Endodermal cell (in vitro differentiated cells): ENCODE measurements at regions not wholly inside any gene's neighbourhood (a gene's known extent, or its start where the extent isn't known, plus 50 kb on each side); places are given as distances from the start of the nearest gene placed in this dataset.

Source experiments
- DNase-seq: peaks from one replicate; pipeline ENCODE4 v3.0.0-alpha.2; 2017
- H3K27ac ChIP-seq: 2 replicates; pipeline ENCODE4 v1.5.1; 2013; ENCODE audit warnings: mild to moderate bottlenecking, low read depth, low read length, moderate library complexity
- H3K27me3 ChIP-seq: 2 replicates; pipeline ENCODE4 v1.6.1; 2013; ENCODE audit warnings: mild to moderate bottlenecking, low read length, moderate library complexity; ENCODE audit not compliant: insufficient read depth, control insufficient read depth, poor library complexity, severe bottlenecking
- H3K36me3 ChIP-seq: 2 replicates; pipeline ENCODE4 v1.7.0; 2013; ENCODE audit warnings: mild to moderate bottlenecking, low read length, moderate library complexity; ENCODE audit not compliant: control insufficient read depth, insufficient read depth
- H3K4me1 ChIP-seq: one replicate; pipeline ENCODE4 v1.7.0; 2013; ENCODE audit warnings: low read length; ENCODE audit not compliant: control insufficient read depth, insufficient read depth
- H3K4me3 ChIP-seq: 2 replicates; pipeline ENCODE4 v1.5.1; 2013; ENCODE audit warnings: mild to moderate bottlenecking, low read length, moderate library complexity
- H3K9ac ChIP-seq: 2 replicates; pipeline ENCODE4 v1.6.1; 2013; ENCODE audit warnings: mild to moderate bottlenecking, low read length, moderate library complexity; ENCODE audit not compliant: poor library complexity, severe bottlenecking; ENCODE audit errors: extremely low read depth
- H3K9me3 ChIP-seq: 2 replicates; pipeline ENCODE4 v1.6.1; 2013; ENCODE audit warnings: mild to moderate bottlenecking, low read length, moderate library complexity; ENCODE audit not compliant: control insufficient read depth
- H3K27ac Mint-ChIP-seq: 2 replicates; pipeline ENCODE4 v1.8.0; 2020; ENCODE audit warnings: mixed read lengths
- H3K27me3 Mint-ChIP-seq: 2 replicates; pipeline ENCODE4 v1.8.0; 2021; ENCODE audit warnings: mild to moderate bottlenecking, mixed read lengths; ENCODE audit not compliant: insufficient read depth
- H3K36me3 Mint-ChIP-seq: 2 replicates; pipeline ENCODE4 v1.8.0; 2020; ENCODE audit warnings: low read depth, mixed read lengths
- H3K4me1 Mint-ChIP-seq: 2 replicates; pipeline ENCODE4 v1.8.0; 2020; ENCODE audit warnings: mixed read lengths
- H3K4me3 Mint-ChIP-seq: 2 replicates; pipeline ENCODE4 v1.8.0; 2020; ENCODE audit warnings: mild to moderate bottlenecking, moderate library complexity, mixed read lengths
- H3K9me3 Mint-ChIP-seq: 2 replicates; pipeline ENCODE4 v1.8.0; 2020; ENCODE audit warnings: mild to moderate bottlenecking, mixed read lengths
- WGBS, 2 experiments: methylation state at CpG; one replicate each; pipeline versions ENCODE4 v1.1.5 to v1.1.7; 2013; ENCODE audit warnings: missing lambda C conversion rate in 2 of 2, mixed read lengths in 1 of 2; ENCODE audit not compliant: insufficient coverage in 1 of 2, insufficient read length in 1 of 2; 5-methylcytosine and 5-hydroxymethylcytosine counted together
- TF ChIP-seq, protein P1 (sequence below): fragments of 200-600 bp; sonication (generic); conservative IDR thresholded peaks from 2 replicates; pipeline ENCODE4 v1.5.0; 2021; ENCODE audit warnings: antibody characterized with exemption, mild to moderate bottlenecking

DNA sequence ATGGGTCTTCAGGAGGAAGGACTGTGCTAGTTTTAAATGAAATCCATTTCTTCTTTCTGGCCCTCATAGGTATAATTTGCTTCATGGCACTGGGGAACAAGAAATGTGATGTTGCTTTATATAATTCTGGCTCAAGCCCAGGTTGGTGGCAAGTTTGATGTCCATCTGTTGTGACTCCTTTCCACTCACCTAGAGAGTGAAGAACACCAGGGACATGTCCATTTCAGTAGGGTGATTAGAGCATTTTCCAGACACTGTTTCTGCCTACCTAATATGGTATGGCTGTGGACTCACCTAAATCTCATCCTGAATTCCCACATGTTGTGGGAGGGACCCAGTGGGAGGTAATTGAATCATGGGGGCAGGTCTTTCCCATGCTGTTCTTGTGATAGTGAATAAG lies 278.1 kb downstream of the LMX1A start:
- Histone ChIP-seq H3K27me3 (no peaks in the 10 kb centered on the region), H3K4me3 (no peak overlapping the region), H3K4me1 (no peaks in the 10 kb centered on the region), H3K9me3 (peaks cover 25% of the 10 kb centered on the region), H3K9ac (no peak overlapping the region), H3K36me3 (no peaks in the 10 kb centered on the region), H3K27ac (no peak overlapping the region)
- Mint-ChIP-seq H3K27me3 (no peaks in the 10 kb centered on the region), H3K4me1 (no peaks in the 10 kb centered on the region), H3K36me3 (peaks cover 6% of the 10 kb centered on the region), H3K9me3 (peaks cover 44% of the 10 kb centered on the region), H3K27ac (no peak overlapping the region), H3K4me3 (no peak overlapping the region)
- TF ChIP-seq, protein P1, sequence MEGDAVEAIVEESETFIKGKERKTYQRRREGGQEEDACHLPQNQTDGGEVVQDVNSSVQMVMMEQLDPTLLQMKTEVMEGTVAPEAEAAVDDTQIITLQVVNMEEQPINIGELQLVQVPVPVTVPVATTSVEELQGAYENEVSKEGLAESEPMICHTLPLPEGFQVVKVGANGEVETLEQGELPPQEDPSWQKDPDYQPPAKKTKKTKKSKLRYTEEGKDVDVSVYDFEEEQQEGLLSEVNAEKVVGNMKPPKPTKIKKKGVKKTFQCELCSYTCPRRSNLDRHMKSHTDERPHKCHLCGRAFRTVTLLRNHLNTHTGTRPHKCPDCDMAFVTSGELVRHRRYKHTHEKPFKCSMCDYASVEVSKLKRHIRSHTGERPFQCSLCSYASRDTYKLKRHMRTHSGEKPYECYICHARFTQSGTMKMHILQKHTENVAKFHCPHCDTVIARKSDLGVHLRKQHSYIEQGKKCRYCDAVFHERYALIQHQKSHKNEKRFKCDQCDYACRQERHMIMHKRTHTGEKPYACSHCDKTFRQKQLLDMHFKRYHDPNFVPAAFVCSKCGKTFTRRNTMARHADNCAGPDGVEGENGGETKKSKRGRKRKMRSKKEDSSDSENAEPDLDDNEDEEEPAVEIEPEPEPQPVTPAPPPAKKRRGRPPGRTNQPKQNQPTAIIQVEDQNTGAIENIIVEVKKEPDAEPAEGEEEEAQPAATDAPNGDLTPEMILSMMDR: no peak
- DNase-seq: no peak

DNA sequence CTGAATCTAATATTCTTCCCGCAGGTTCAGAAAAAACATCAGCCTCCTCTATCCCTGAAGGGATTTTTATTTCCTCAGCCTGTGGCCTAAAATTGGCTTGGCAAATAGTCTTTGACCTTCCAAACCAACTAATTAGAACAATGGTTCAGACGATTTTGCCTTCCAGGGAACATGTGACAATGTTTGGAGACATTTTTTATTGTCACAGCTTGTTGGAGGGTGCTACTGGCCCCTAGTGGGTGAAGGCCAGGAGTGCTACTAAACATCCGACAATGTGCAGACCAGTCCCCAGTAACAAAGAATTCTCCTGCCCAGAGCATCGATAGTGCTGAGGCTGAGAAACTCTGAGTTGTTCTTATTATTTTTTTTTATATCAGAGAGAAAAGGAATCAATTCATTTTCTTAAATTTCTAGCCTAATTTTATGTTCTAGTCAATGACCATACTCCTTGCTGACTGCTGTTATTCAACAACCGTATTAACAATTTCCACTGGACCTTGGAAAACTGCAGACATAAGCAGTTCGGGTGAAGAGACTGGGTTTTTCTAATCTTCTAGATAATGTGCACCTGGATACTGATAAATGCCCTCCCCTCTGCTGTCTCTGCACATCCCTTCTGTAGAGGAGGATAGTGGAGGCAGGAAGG lies 280.7 kb downstream of the LMX1A start:
- Histone ChIP-seq H3K4me1 (no peaks in the 10 kb centered on the region), H3K27ac (no peak overlapping the region), H3K36me3 (no peaks in the 10 kb centered on the region), H3K9ac (no peak overlapping the region), H3K9me3 (peaks cover 14% of the 10 kb centered on the region), H3K4me3 (no peak overlapping the region), H3K27me3 (no peaks in the 10 kb centered on the region)
- H3K27me3 Mint-ChIP-seq: no peaks in the 10 kb centered on the region
- TF ChIP-seq, protein P1: peak; percentile 87
- no peak overlapping the region for H3K27ac Mint-ChIP-seq
- H3K9me3 Mint-ChIP-seq: peaks cover 25% of the 10 kb centered on the region
- peaks cover 4% of the 10 kb centered on the region for H3K36me3 Mint-ChIP-seq
- peaks cover 5% of the 10 kb centered on the region for H3K4me1 Mint-ChIP-seq
- no peak overlapping the region for H3K4me3 Mint-ChIP-seq
- 78 to 79% methylated on average over 3 to 6 of the region's 6 CpGs for WGBS, 2 experiments
- peak; percentile 83 for DNase-seq

DNA sequence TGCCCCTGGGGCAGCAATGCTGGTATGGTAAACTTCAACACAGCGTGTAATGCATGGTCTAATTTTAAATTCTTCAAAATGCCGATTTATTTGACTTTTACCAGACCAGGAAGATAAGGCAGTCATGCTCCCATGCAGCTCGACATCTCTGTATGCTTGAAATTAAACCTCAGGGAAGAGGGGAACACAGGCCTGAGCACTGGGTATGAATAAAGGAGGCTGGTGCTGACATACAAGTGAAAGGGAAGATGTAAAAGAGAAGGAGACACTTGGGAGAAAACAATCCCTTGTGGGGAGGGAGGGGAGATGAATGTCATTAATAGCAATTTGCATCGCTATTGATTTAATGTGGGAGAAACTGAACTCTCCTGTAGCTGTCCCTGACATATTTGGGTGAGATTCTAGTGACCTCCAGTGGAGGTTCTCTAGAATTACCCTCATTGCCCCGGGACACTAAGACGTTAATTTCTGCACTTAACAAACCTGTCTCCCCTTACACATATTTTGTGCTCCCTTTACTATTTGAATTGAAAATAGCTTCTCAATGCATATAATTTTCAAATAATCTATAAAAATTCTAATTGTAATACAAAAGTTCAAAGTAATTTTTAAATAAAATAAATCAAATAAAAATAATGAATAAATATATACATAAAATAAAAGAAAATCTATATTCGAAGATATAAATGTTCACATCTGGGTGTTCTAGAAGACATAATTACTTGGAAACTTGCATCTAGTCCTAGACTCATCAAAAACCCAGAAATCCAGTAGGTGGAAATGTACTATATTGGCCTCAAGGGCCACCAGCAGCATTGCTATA lies 283.1 kb downstream of the LMX1A start:
- no peak overlapping the region for H3K4me3 Mint-ChIP-seq
- peaks cover 7% of the 10 kb centered on the region for H3K4me1 Mint-ChIP-seq
- H3K9ac ChIP-seq: no peak overlapping the region

More for the DNA sequence above, 283.1 kb downstream of the LMX1A start:
- Histone ChIP-seq H3K9me3 (no peaks in the 10 kb centered on the region), H3K36me3 (no peaks in the 10 kb centered on the region), H3K27me3 (no peaks in the 10 kb centered on the region), H3K27ac (no peak overlapping the region), H3K4me3 (no peak overlapping the region), H3K4me1 (no peaks in the 10 kb centered on the region)
- WGBS, 2 experiments: 47 to 52% methylated on average over 4 to 7 of the region's 7 CpGs
- H3K9me3 Mint-ChIP-seq: peaks cover under 1% of the 10 kb centered on the region
- DNase-seq: no peak
- TF ChIP-seq, protein P1: peak; percentile 93
- no peaks in the 10 kb centered on the region for H3K27me3 Mint-ChIP-seq
- no peak overlapping the region for H3K27ac Mint-ChIP-seq
- H3K36me3 Mint-ChIP-seq: no peaks in the 10 kb centered on the region
